ENCODE measurements at regions not wholly inside any gene's neighbourhood (a gene's known extent, or its start where the extent isn't known, plus 50 kb on each side); places are given as distances from the start of the nearest gene placed in this dataset.

GRCh38 chr1:198856601-198857000, 217.8 kb downstream of the PTPRC start:
- no peak for TF ChIP-seq TAF1 (IDR thresholded peaks at IDR 0.05; ENCODE audit: borderline replicate concordance, insufficient read depth, low read length)
- no peak for TF ChIP-seq SIN3A (IDR thresholded peaks at IDR 0.05; ENCODE audit: borderline replicate concordance, insufficient read depth, low read length)
- no peak for TF ChIP-seq FOXP2 (optimal IDR thresholded peaks at IDR 0.05; ENCODE audit: borderline replicate concordance, extremely low read depth, extremely low read length, insufficient read depth)
- no peak for TF ChIP-seq REST (IDR thresholded peaks at IDR 0.05; ENCODE audit: insufficient read depth in 1 of 2, low read depth in 2 of 2, low read length in 2 of 2)
- TF ChIP-seq POLR2AphosphoS5 (IDR thresholded peaks at IDR 0.05; ENCODE audit: low read depth, low read length): no peak

GRCh38 chr1:198858033-198858432, 219.2 kb downstream of the PTPRC start:
- TF ChIP-seq TAF1 (IDR thresholded peaks at IDR 0.05; ENCODE audit: borderline replicate concordance, insufficient read depth, low read length) (no peak), SIN3A (IDR thresholded peaks at IDR 0.05; ENCODE audit: borderline replicate concordance, insufficient read depth, low read length) (no peak), FOXP2 (optimal IDR thresholded peaks at IDR 0.05; ENCODE audit: borderline replicate concordance, extremely low read depth, extremely low read length, insufficient read depth) (no peak)

- no peak for TF ChIP-seq FOXP2 (optimal IDR thresholded peaks at IDR 0.05; ENCODE audit: borderline replicate concordance, extremely low read depth, extremely low read length, insufficient read depth)
- no peak for TF ChIP-seq POLR2AphosphoS5 (IDR thresholded peaks at IDR 0.05; ENCODE audit: low read depth, low read length)
- TF ChIP-seq SIN3A (IDR thresholded peaks at IDR 0.05; ENCODE audit: borderline replicate concordance, insufficient read depth, low read length): no peak
- TF ChIP-seq TAF1 (IDR thresholded peaks at IDR 0.05; ENCODE audit: borderline replicate concordance, insufficient read depth, low read length): no peak
- TF ChIP-seq REST (IDR thresholded peaks at IDR 0.05; ENCODE audit: insufficient read depth in 1 of 2, low read depth in 2 of 2, low read length in 2 of 2): no peak
Observed at GRCh38 chr1:198860371-198860770, 221.5 kb downstream of the PTPRC start.

GRCh38 chr1:198861636-198862035, 222.8 kb downstream of the PTPRC start:
- TF ChIP-seq TAF1 (IDR thresholded peaks at IDR 0.05; ENCODE audit: borderline replicate concordance, insufficient read depth, low read length): no peak
- no peak for TF ChIP-seq POLR2AphosphoS5 (IDR thresholded peaks at IDR 0.05; ENCODE audit: low read depth, low read length)
- no peak for TF ChIP-seq REST (IDR thresholded peaks at IDR 0.05; ENCODE audit: insufficient read depth in 1 of 2, low read depth in 2 of 2, low read length in 2 of 2)
- TF ChIP-seq FOXP2 (optimal IDR thresholded peaks at IDR 0.05; ENCODE audit: borderline replicate concordance, extremely low read depth, extremely low read length, insufficient read depth): no peak
- TF ChIP-seq SIN3A (IDR thresholded peaks at IDR 0.05; ENCODE audit: borderline replicate concordance, insufficient read depth, low read length): no peak

GRCh38 chr1:198864695-198865094, 225.9 kb downstream of the PTPRC start:
- TF ChIP-seq FOXP2 (optimal IDR thresholded peaks at IDR 0.05; ENCODE audit: borderline replicate concordance, extremely low read depth, extremely low read length, insufficient read depth) (no peak), POLR2AphosphoS5 (IDR thresholded peaks at IDR 0.05; ENCODE audit: low read depth, low read length) (no peak), TAF1 (IDR thresholded peaks at IDR 0.05; ENCODE audit: borderline replicate concordance, insufficient read depth, low read length) (no peak), SIN3A (IDR thresholded peaks at IDR 0.05; ENCODE audit: borderline replicate concordance, insufficient read depth, low read length) (no peak)

- no peak for TF ChIP-seq REST (IDR thresholded peaks at IDR 0.05; ENCODE audit: insufficient read depth in 1 of 2, low read depth in 2 of 2, low read length in 2 of 2)
- no peak for TF ChIP-seq SIN3A (IDR thresholded peaks at IDR 0.05; ENCODE audit: borderline replicate concordance, insufficient read depth, low read length)
- no peak for TF ChIP-seq POLR2AphosphoS5 (IDR thresholded peaks at IDR 0.05; ENCODE audit: low read depth, low read length)
- TF ChIP-seq FOXP2 (optimal IDR thresholded peaks at IDR 0.05; ENCODE audit: borderline replicate concordance, extremely low read depth, extremely low read length, insufficient read depth): no peak
- TF ChIP-seq TAF1 (IDR thresholded peaks at IDR 0.05; ENCODE audit: borderline replicate concordance, insufficient read depth, low read length): no peak
Observed at GRCh38 chr1:198865319-198865718, 226.5 kb downstream of the PTPRC start.

Data from PFSK-1 (cell line).